NCI-H526 (cell line): ENCODE measurements at regions not wholly inside any gene's neighbourhood (a gene's known extent, or its start where the extent isn't known, plus 50 kb on each side); places are given as distances from the start of the nearest gene placed in this dataset.

Experiments
- DNase-seq, 2 experiments: peaks; one replicate each; lab custom pipeline; 2025; lab: John Stamatoyannopoulos, UW

GRCh38 chr1:95671098-95671497 is 437.1 kb downstream of the RWDD3 start:
- DNase-seq, result no peak

- DNase-seq, result no peak
Observed at GRCh38 chr1:95679262-95679661, 445.3 kb downstream of the RWDD3 start.

- peak in 1 of 2 experiments; percentile 26 for DNase-seq
Observed at GRCh38 chr1:95685081-95685480, 451.1 kb downstream of the RWDD3 start.

- no peak for DNase-seq
Observed at GRCh38 chr1:95686217-95686616, 452.2 kb downstream of the RWDD3 start.

GRCh38 chr1:95699149-95699953 is 465.3 kb downstream of the RWDD3 start:
- no peak for DNase-seq

- DNase-seq, result no peak
Observed at GRCh38 chr1:95701450-95702173, 467.6 kb downstream of the RWDD3 start.

GRCh38 chr1:95703046-95703445 is 469.0 kb downstream of the RWDD3 start:
- DNase-seq, result no peak

- no peak for DNase-seq
Observed at GRCh38 chr1:95716097-95716496, 482.1 kb downstream of the RWDD3 start.

- DNase-seq, result no peak
Observed at GRCh38 chr1:95716550-95716949, 482.5 kb downstream of the RWDD3 start.

GRCh38 chr1:95723346-95723745 is 489.3 kb downstream of the RWDD3 start:
- DNase-seq, result no peak

GRCh38 chr1:95728841-95729240 is 494.8 kb downstream of the RWDD3 start:
- no peak for DNase-seq

GRCh38 chr1:95730986-95731385 is 497.0 kb downstream of the RWDD3 start:
- DNase-seq, result no peak

- no peak for DNase-seq
Observed at GRCh38 chr1:95731466-95731865, 497.5 kb downstream of the RWDD3 start.

GRCh38 chr1:95733031-95733430 is 499.0 kb downstream of the RWDD3 start:
- no peak for DNase-seq

- DNase-seq, result no peak
Observed at GRCh38 chr1:95733671-95734070, 499.7 kb downstream of the RWDD3 start.

- no peak for DNase-seq
Observed at GRCh38 chr1:95734560-95734959, 500.6 kb downstream of the RWDD3 start.

GRCh38 chr1:95742591-95743089 is 508.6 kb downstream of the RWDD3 start:
- peak; percentile 54 to 72 for DNase-seq

- no peak for DNase-seq
Observed at GRCh38 chr1:95744731-95745130, 510.7 kb downstream of the RWDD3 start.

- no peak for DNase-seq
Observed at GRCh38 chr1:95752515-95753381, 518.7 kb downstream of the RWDD3 start.

- no peak for DNase-seq
Observed at GRCh38 chr1:95753382-95754016, 519.5 kb downstream of the RWDD3 start.

GRCh38 chr1:95754412-95754811 is 520.4 kb downstream of the RWDD3 start:
- DNase-seq, result no peak

- no peak for DNase-seq
Observed at GRCh38 chr1:95766036-95766435, 532.0 kb downstream of the RWDD3 start.
